ENCODE measurements at regions not wholly inside any gene's neighbourhood (a gene's known extent, or its start where the extent isn't known, plus 50 kb on each side); places are given as distances from the start of the nearest gene placed in this dataset.

DNA sequence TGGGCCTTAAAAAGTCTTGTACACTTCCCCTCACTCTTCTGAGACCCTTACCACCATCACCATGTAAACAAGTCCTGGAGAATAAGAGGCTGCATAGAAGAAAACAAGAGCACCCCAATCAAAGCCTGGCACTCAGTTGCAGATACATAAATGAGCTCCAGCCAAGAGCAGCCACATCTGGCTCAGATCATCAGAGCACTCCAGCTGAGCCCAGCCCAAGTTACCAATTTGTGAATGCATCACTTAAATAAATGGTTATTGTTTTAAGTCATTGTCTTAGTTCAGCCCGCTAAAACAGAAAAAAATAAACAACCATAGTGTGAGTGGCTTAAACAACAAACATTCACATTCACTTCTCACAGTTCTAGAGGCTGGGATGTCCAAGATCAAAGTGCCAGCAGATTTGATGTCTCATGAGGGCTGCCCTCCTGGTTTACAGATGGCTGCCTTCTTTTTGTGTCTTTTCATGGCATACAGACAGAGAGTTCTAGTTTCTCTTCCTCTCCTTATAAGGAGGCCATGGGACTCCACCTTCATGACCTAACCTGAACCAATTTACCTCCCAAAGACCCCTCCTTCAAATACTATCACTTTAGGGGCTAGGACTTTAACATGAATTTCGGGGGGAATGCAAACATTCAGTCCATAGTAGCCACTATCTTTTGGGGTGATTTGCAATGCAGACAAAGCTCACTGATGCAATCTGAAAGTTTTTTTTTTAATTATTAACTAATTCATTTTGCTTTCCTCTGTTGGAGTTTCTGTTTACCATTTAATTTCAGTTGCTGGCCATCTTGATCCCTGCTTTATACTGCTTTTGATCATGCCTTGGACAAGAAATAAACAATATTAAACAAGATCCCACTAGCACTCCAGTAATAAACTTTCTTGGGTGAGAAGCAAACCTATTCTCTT, 187.5 kb upstream of the ACVR2A start:
- Histone ChIP-seq H3K36me3 (replicated peaks in 1 of 2) (no peaks in the 10 kb centered on the region), H3K4me1 (replicated peaks in 1 of 2) (no peaks in the 10 kb centered on the region), H3K9me3 (replicated peaks in 1 of 3) (no peaks in the 10 kb centered on the region), H3K4me3 (no peak overlapping the region), H3K27ac (no peak overlapping the region), H3K27me3 (no peaks in the 10 kb centered on the region)
- intact Hi-C loops (cut with DNase I): no loop called here
- 71 to 81% (median 77%) methylated on average over 2 of the region's 2 CpGs for WGBS, 4 donors
- DNase-seq: no peak
- TF ChIP-seq POLR2A (IDR thresholded peaks at IDR 0.05): no peak
- TF ChIP-seq, protein P1, sequence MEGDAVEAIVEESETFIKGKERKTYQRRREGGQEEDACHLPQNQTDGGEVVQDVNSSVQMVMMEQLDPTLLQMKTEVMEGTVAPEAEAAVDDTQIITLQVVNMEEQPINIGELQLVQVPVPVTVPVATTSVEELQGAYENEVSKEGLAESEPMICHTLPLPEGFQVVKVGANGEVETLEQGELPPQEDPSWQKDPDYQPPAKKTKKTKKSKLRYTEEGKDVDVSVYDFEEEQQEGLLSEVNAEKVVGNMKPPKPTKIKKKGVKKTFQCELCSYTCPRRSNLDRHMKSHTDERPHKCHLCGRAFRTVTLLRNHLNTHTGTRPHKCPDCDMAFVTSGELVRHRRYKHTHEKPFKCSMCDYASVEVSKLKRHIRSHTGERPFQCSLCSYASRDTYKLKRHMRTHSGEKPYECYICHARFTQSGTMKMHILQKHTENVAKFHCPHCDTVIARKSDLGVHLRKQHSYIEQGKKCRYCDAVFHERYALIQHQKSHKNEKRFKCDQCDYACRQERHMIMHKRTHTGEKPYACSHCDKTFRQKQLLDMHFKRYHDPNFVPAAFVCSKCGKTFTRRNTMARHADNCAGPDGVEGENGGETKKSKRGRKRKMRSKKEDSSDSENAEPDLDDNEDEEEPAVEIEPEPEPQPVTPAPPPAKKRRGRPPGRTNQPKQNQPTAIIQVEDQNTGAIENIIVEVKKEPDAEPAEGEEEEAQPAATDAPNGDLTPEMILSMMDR (IDR thresholded peaks at IDR 0.05): no peak

DNA sequence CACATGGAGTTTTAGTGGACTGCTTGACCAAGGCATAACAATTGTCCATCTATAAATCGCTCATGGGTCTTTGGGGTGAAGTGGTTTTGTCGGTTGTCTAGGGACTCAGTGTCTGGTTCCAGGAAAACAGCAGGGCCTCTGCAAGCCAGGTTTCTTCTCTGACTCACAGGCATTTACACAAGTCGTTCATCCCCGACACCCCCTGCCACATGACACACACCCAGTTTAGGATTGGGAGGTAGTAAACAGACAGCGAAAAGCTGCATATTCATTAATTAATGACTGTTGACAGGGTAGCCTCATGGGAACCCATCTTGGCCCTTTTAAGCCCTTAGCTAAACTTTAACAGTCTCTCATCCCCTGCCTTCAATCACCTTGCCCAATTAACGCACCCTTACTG, 194.8 kb upstream of the ACVR2A start:
- TF ChIP-seq POLR2A (IDR thresholded peaks at IDR 0.05): no peak
- TF ChIP-seq, protein P1 (IDR thresholded peaks at IDR 0.05): no peak
- no peaks in the 10 kb centered on the region for H3K4me1 ChIP-seq (replicated peaks in 1 of 2)
- H3K27ac ChIP-seq: no peak overlapping the region
- H3K4me3 ChIP-seq: no peak overlapping the region
- 82 to 89% (median 87%) methylated on average over 6 of the region's 6 CpGs for WGBS, 4 donors
- no peaks in the 10 kb centered on the region for H3K36me3 ChIP-seq (replicated peaks in 1 of 2)
- intact Hi-C loops (cut with DNase I): no loop called here
- no peak for DNase-seq
- no peaks in the 10 kb centered on the region for H3K27me3 ChIP-seq
- H3K9me3 ChIP-seq (replicated peaks in 1 of 3): no peaks in the 10 kb centered on the region

DNA sequence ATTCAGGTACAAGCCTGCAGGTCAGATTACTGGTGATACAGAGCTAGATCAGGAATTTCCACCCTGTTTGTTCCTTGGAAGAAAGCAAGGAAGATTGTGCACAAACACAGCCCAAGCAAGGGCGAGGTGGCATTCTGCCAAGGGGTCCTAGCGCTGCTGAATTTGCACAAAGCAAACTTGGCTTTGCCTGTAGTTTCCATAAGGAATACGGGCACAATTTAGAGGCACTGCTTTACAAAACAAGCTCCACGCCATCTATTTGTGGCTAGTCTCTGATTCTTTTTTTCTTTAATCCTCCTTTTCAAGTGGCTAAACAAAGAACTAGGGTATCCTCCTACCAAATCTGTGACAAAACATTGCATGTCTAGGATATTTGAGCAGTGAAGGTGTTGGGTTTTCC, 195.5 kb upstream of the ACVR2A start:
- intact Hi-C loops (cut with DNase I): no loop called here
- TF ChIP-seq POLR2A (IDR thresholded peaks at IDR 0.05): no peak
- TF ChIP-seq, protein P1 (IDR thresholded peaks at IDR 0.05): no peak
- H3K4me3 ChIP-seq: no peak overlapping the region
- no peaks in the 10 kb centered on the region for H3K9me3 ChIP-seq (replicated peaks in 1 of 3)
- no peak for DNase-seq
- WGBS, 4 donors: 72 to 85% (median 78%) methylated on average over 4 of the region's 4 CpGs
- no peak overlapping the region for H3K27ac ChIP-seq
- no peaks in the 10 kb centered on the region for H3K27me3 ChIP-seq
- H3K4me1 ChIP-seq (replicated peaks in 1 of 2): no peaks in the 10 kb centered on the region
- no peaks in the 10 kb centered on the region for H3K36me3 ChIP-seq (replicated peaks in 1 of 2)

DNA sequence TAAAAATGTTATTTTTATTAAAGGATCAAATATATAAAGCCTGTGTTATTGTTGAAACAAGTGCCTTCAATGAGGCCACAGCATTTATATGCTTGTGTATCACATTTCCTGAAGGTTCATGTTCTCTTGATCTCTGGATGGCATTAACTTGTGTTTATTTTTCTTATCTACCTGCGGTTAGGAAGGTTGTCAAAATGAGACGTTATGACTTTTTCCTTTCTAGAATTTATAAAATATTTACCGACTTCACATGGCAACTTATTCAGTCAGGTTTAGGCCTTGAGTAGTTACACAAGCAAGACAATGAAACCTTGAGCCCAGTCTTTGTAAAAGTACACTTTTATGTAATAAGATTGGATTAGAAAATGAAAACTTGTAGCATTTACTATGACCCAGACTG, 196.4 kb upstream of the ACVR2A start:
- DNase-seq: no peak
- no peaks in the 10 kb centered on the region for H3K9me3 ChIP-seq (replicated peaks in 1 of 3)
- intact Hi-C loops (cut with DNase I): no loop called here
- no peaks in the 10 kb centered on the region for H3K36me3 ChIP-seq (replicated peaks in 1 of 2)
- WGBS, 4 donors: 58 to 63% (median 62%) methylated on average over 3 of the region's 3 CpGs
- TF ChIP-seq POLR2A (IDR thresholded peaks at IDR 0.05): no peak
- TF ChIP-seq, protein P1 (IDR thresholded peaks at IDR 0.05): no peak
- H3K27ac ChIP-seq: no peak overlapping the region
- no peaks in the 10 kb centered on the region for H3K27me3 ChIP-seq
- H3K4me3 ChIP-seq: no peak overlapping the region
- H3K4me1 ChIP-seq (replicated peaks in 1 of 2): no peaks in the 10 kb centered on the region
